ENCODE measurements at regions not wholly inside any gene's neighbourhood (a gene's known extent, or its start where the extent isn't known, plus 50 kb on each side); places are given as distances from the start of the nearest gene placed in this dataset.

DNA sequence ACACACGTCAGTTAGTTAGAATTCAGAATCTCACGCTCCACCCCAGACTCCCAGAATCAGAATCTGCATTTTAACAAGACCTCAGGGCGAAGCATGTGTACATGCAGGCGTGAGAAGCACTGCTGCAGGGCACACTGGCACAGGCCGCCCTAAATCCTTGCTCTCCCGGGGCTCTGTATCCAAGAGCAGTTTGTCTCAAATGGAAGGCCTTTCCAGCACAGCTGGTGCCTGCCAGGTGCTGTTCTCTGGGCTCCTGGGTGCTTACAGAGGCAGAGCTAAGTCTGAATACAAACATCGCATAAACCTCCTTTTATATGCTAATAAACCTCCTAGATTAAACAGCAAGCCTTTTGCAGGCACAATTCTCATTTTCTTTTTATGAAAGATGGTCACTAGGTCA is 119.1 kb upstream of the CD93 start:
- no peak overlapping the region for H3K4me3 Mint-ChIP-seq
- no peaks in the 10 kb centered on the region for H3K9me3 Mint-ChIP-seq
- no peaks in the 10 kb centered on the region for H3K4me1 Mint-ChIP-seq (ENCODE audit: low read depth)
- peaks cover 25% of the 10 kb centered on the region for H3K27me3 Mint-ChIP-seq (ENCODE audit: insufficient read depth)
- no peaks in the 10 kb centered on the region for H3K36me3 Mint-ChIP-seq (ENCODE audit: low read depth)
- no peak for DNase-seq
- TF ChIP-seq, protein P1, sequence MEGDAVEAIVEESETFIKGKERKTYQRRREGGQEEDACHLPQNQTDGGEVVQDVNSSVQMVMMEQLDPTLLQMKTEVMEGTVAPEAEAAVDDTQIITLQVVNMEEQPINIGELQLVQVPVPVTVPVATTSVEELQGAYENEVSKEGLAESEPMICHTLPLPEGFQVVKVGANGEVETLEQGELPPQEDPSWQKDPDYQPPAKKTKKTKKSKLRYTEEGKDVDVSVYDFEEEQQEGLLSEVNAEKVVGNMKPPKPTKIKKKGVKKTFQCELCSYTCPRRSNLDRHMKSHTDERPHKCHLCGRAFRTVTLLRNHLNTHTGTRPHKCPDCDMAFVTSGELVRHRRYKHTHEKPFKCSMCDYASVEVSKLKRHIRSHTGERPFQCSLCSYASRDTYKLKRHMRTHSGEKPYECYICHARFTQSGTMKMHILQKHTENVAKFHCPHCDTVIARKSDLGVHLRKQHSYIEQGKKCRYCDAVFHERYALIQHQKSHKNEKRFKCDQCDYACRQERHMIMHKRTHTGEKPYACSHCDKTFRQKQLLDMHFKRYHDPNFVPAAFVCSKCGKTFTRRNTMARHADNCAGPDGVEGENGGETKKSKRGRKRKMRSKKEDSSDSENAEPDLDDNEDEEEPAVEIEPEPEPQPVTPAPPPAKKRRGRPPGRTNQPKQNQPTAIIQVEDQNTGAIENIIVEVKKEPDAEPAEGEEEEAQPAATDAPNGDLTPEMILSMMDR (IDR thresholded peaks at IDR 0.05), result no peak
- no peak overlapping the region for H3K27ac Mint-ChIP-seq

DNA sequence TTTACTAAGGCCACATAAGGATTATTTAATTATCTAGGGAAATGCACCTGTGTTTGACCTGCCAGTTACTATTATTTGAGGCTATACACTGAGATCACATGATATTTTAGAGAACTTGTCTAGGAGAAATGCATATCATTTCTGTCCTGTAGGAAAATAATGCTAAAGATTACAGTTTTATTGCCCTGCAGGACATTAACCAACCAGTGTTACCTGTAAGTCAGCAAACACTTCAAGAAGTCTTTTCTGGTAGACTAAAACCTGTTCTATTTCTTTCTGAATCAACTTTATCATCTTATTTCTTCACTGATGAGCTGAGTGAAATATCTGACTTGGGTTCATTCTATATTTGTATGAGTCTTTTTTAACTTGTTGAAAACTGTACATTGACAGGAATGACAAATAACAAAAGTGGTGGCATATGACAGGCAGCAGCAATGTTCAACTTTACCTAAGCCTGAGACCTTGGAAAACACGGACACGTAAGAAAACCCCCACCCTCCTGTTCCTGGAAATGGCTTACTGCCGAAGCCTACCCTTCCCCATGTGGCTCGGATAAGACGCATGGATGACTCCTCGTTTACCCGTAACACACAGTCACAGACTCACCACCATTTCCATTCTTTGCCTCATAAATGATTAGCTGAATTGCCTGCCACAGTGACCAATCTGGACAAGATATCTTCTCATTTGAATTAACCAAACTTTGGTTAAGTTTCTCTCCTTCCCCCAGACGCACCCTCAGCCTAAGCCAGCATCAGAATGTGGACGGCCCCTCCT is 118.0 kb upstream of the CD93 start:
- TF ChIP-seq, protein P1 (IDR thresholded peaks at IDR 0.05), result no peak
- no peak overlapping the region for H3K4me3 Mint-ChIP-seq
- H3K4me1 Mint-ChIP-seq (ENCODE audit: low read depth), result no peaks in the 10 kb centered on the region

DNA sequence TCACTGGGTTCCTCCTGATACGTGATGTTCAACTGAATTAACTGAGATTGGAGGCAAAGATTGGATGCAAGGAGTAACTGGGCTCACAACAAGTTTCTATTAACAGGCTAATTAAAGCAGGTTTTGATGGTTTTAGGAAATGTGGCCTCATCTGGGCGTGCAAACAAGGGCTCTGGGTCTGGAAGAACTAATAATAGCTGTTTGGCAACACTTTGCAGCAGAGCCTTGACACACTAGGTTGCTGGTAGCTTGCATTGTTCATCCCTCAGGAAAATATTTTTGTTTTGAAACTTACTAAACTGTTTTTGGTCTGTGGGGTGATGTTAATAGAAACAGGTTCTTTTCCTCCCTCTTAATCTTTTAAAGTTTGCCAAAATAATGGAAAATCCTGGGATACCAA is 117.2 kb upstream of the CD93 start:
- Mint-ChIP-seq H3K4me1 (ENCODE audit: low read depth) (no peaks in the 10 kb centered on the region), H3K27ac (no peak overlapping the region), H3K36me3 (ENCODE audit: low read depth) (no peaks in the 10 kb centered on the region), H3K4me3 (no peak overlapping the region), H3K9me3 (no peaks in the 10 kb centered on the region), H3K27me3 (ENCODE audit: insufficient read depth) (peaks cover 23% of the 10 kb centered on the region)
- no peak for DNase-seq
- TF ChIP-seq, protein P1 (IDR thresholded peaks at IDR 0.05), result no peak

More for the DNA sequence above, 118.0 kb upstream of the CD93 start:
- H3K27me3 Mint-ChIP-seq (ENCODE audit: insufficient read depth), result peaks cover 22% of the 10 kb centered on the region
- no peaks in the 10 kb centered on the region for H3K36me3 Mint-ChIP-seq (ENCODE audit: low read depth)
- no peak overlapping the region for H3K27ac Mint-ChIP-seq
- DNase-seq, result no peak
- no peaks in the 10 kb centered on the region for H3K9me3 Mint-ChIP-seq

DNA sequence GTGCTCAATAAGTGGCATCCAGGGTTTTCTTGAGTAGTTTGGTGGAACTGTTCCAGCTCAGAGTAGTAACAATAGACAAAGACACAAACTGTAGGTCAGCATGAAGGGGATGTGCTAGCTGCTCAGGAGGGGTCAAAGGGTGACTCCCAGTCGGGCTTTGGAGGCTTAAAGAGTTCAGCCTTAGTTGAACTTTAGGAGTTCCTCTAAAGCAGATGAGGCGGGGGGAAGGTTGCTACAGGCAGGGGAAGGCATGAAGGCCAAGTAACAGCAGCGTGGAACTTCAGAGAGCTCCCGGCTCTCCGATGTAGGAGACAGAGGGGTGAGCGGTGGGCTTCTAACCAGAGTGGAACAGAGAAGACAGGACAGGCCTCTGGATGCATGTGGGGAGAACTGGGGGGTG is 115.5 kb upstream of the CD93 start:
- H3K27ac Mint-ChIP-seq, result no peak overlapping the region
- H3K27me3 Mint-ChIP-seq (ENCODE audit: insufficient read depth), result peaks cover 23% of the 10 kb centered on the region
- no peaks in the 10 kb centered on the region for H3K36me3 Mint-ChIP-seq (ENCODE audit: low read depth)
- no peak overlapping the region for H3K4me3 Mint-ChIP-seq
- H3K4me1 Mint-ChIP-seq (ENCODE audit: low read depth), result no peaks in the 10 kb centered on the region
- DNase-seq, result no peak
- TF ChIP-seq, protein P1 (IDR thresholded peaks at IDR 0.05), result no peak
- H3K9me3 Mint-ChIP-seq, result no peaks in the 10 kb centered on the region

DNA sequence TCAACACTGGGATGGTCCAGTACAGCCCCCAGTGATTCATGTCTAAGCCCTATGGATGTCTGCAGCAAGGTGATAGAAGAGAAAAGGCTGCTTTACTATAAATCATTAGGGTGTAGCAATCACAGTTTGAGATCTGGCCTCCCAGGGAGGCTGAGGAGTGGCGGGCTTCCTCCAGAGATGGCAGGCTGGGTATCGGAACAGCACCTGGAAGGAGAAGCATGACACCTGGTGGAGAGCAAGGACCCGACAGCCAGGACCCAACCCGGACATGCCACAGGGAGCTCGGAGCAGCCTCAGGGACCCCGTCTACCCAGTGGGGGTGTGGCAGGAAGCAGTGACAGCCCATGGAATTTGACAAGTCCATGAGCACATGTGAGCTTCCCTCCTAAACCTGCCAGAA is 114.8 kb upstream of the CD93 start:
- H3K4me1 Mint-ChIP-seq (ENCODE audit: low read depth), result no peaks in the 10 kb centered on the region
- no peaks in the 10 kb centered on the region for H3K9me3 Mint-ChIP-seq
- no peaks in the 10 kb centered on the region for H3K36me3 Mint-ChIP-seq (ENCODE audit: low read depth)
- DNase-seq, result no peak
- H3K27ac Mint-ChIP-seq, result no peak overlapping the region
- no peak overlapping the region for H3K4me3 Mint-ChIP-seq
- H3K27me3 Mint-ChIP-seq (ENCODE audit: insufficient read depth), result peaks cover 22% of the 10 kb centered on the region
- TF ChIP-seq, protein P1 (IDR thresholded peaks at IDR 0.05), result peak; percentile 70
